NCI-H748 treated with DMSO at 0.1 percent for 48 hours (cell line): ENCODE measurements at regions not wholly inside any gene's neighbourhood (a gene's known extent, or its start where the extent isn't known, plus 50 kb on each side); places are given as distances from the start of the nearest gene placed in this dataset.

ENCODE experiments used
- DNase-seq: peaks from one replicate; lab custom pipeline; 2025; lab: John Stamatoyannopoulos, UW

DNA sequence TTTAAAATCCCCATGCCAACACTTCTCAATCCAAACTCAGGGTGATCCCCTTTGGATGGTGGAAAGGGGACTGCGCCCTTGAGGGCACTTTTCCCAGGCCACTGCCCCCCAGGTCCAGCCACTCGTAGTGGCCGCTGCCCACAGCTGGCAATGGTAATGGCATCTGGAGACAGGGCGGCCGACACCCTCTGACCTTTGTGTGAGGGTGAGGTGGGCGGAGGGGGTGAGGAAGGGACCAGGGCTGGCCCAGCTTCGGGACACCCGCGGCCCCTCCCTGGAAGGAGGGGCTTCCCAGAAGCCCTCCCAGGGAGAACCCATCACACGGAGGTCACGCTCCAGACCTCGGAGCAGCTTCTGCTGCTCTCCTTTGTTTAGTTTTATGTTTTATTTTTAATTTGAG lies 289.7 kb downstream of the FOXL1 start:
- DNase-seq: no peak

GRCh38 chr16:86868786-86869185 lies 290.4 kb downstream of the FOXL1 start:
- DNase-seq: no peak

DNA sequence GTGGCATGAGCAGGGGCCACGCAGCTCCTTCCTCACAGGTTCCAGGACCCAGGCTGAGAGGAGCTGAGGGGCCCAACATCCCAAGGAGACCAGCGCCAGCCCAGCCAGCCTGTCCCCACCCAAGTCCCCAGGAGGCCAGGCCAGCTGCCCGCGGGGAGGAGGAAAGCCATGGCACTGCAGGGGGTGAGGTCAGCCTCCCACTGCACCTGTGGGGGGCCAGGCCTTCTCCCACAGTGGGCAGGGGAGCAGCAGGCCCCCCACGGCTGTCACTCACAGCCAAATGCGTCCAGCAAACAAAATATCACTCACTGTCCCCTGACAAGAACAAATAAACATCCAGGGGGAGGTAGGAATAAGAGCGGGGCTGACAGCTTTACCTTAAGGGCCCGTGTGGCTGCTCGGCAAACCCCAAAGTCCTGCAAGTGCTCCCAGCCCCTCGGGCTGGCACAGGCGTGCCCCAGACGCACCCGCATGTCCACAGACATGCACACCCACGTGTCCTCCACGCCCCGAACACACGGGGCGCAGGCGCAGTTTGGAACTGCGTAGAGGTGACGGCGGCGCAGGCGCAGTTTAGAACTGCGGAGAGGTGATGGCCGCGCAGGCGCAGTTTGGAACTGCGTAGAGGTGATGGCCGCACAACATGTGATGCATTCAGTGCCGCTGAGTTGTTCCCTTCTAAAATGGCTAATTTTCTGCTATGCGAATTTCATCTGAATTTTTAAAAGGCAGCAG lies 291.1 kb downstream of the FOXL1 start:
- DNase-seq: no peak

DNA sequence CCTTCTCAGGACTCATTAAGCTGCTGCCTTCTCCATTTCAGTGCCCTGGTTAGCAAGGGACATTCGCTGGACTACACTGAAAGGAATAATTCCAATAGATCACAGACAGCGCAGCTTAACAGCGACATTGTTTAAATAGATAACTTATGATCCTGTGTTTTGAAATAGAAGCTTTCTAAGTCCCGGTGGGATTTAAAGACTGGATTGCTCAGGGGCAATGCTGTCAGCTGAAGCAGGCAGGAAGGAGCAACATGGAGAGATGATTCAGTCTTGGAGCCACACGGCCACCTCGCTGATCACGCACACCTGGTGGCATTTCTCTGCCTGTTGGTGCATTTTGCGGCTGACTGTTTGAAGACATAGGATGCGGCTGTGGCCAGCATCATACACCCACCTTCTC lies 292.0 kb downstream of the FOXL1 start:
- no peak for DNase-seq

DNA sequence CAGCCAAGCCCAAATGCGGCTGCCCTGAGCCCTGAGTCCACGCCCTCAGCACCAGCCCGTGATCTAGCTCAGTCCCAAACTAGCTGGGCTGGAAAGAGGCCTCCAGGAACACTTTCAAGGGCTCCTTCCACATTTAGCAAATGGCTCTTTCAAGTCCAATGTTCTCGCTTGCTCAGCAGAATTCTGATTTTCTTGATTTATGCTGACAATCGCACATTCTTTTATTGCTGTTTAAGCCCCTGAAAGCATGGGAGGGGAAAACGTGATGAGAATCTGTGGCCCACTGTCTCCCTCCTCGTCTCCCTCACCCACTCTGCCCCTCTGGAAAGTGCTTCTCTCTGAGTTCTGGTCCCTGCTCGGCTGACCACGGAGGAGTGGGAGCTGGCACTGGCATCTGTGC lies 293.8 kb downstream of the FOXL1 start:
- DNase-seq: no peak

DNA sequence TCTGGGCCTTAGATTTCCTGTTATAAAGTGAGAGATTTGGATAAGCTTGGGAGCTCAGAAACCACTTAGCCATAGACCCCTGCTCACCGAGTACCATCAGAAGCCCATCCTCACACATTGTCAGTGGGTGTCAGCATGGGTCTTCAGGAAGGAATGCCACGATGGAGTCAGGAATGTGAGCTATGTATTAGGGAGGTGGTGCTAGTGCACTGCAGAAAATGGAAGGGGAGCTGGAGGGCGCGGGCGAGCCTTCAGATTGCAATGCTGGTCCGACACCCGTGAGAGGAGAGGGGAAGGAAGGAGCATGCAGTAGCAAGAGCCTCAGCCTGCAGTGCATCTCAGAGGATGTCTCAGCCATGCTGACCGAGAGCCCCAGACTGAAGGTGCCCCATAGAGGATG lies 294.5 kb downstream of the FOXL1 start:
- DNase-seq: no peak

GRCh38 chr16:86874141-86874540 lies 295.8 kb downstream of the FOXL1 start:
- DNase-seq: no peak

DNA sequence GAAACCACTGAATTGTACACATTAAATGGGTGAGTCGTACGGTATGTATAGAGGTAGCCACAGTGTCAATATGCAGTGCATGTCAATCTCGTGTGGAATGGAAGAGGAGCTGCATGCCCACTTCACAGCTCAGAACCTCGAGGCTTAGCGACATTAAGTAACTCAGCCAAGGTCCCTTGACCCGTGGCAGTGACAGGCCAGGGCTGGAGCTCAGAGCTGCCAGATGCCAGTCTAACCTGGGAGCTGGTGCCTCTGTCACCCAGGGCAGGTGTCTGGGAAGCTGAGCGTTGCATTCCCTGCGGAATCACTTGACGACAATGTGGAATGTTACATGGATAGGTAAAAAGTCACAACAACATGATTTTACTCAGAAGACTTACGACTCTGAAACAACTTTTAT lies 298.1 kb downstream of the FOXL1 start:
- no peak for DNase-seq

- no peak for DNase-seq
These were observed 298.8 kb downstream of the FOXL1 start for GRCh38 chr16:86877108-86877507.

- no peak for DNase-seq
These were observed 299.5 kb downstream of the FOXL1 start for GRCh38 chr16:86877835-86878234.

GRCh38 chr16:86878236-86879080 lies 300.1 kb downstream of the FOXL1 start:
- no peak for DNase-seq

- DNase-seq: no peak
These were observed 300.9 kb downstream of the FOXL1 start for GRCh38 chr16:86879268-86879667.

DNA sequence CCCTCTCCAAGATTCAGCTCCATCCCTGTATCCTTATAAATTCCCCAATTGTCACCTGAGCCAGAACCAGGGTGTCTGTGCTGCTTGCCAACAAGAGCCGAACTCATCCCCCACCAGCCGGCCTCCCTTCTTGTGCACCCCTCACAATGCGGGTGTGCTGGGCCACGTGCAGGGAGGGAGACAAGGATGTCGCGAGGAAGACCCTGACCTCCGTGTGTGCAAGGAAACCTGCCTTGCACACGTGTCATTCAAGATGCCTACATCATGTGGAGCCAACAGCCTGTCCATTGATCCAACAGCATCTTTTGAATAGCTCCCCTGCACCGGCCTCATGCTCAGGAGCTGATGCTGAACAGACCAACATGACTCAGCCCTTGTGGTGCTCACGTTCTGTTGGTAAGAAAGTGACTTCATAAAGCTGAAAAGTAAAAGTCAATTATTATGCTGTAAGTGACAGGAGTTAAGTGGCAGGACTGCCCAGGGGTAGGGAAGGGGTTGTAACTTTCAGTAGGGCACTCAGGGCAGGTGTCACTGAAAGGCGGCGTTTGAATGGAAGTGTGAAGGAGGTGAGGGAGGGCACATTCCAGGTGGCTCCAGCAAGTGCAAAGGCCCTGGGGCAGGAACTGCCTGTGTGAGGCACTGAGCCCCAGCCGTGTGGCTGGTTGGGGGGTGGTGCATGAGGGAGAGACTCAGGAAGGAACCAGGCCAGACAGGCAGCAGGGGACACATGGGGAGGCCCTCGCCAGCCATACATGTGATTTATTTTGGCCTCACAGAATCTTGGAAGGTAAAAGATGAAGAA lies 302.2 kb downstream of the FOXL1 start:
- no peak for DNase-seq

DNA sequence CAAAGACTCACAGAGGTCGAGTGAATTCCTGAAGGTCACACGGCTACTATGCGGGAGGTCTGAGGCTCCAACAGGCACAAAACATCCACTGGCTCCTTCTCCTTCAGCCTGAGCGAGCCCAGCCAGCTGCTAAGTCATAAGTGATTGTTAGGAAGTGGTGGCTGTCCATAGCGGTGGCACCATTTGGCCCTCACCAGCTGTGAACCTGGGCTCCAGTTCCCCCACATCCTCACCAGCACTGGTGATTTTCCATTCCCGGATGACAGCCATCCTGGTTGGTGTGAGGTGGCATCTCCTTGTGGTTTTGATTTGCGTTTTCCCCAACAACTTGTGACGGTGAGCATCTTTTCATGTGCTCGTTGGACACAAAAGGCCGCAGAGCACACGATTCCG lies 302.8 kb downstream of the FOXL1 start:
- no peak for DNase-seq

- no peak for DNase-seq
These were observed 303.5 kb downstream of the FOXL1 start for GRCh38 chr16:86881861-86882273.

DNA sequence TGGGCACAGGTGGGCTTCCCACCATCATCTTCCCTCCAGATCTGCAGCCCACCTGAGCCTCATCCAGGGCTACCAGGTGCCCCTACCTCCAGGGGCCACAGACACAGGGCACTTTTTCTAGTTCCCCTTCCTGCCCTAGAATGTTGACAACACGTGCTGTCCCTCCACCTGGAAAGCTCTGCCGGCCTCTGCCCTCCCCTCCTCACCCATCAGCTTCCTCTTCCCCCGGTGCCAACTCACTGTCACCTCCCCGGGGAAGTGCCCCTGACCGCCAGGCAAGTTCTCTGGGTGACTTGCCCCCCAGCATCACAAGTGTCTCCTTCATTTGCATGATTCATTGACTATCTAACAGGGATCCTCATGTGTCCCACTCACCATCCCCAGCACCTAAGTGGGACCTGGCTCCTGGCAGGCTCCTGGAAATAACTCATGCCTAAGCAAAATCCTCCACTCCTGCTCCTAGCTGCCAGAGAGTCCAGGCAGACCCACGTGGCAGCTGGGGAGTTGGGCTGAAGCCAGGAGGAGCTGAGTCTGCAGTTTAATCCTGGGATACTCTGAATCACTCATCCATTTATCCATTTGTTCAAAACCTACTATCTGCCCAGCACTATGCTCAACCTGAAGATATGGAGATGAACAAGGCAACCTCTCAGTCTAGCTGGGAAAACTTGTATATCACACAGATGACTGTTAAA lies 304.4 kb downstream of the FOXL1 start:
- no peak for DNase-seq

DNA sequence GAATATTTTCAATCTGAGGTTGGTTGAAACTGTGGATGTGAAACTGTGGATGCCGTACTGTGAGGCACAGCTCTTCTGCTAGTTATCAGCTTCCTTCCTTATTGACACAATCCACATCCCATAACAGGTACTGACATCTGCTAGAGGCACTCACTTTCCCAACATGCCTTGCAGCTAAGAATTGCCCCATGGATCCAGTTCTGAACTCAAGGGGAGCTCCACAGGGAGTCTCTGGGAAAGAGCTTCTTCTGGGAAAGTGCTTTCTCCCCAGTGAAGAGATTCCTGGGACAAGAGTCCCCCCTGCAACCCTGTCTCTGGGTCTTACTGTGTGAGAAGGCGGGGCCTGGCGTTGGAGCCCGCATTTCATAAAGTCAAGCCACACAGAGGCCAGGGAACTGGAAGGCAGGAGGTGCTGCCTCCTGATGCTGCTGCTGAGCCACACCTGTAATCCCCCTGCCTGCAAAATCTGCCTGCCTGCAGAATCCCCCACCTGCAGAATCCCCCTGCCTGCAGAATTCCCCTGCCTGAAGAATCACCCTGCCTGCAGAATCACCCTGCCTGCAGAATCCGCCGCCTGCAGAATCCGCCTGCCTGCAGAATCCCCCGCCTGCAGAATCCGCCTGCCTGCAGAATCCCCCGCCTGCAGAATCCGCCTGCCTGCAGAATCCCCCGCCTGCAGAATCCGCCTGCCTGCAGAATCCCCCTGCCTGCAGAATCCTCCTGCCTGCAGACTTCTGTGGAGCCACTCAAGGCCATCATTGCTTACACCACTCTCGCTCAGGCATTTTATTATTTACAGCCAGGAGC lies 305.4 kb downstream of the FOXL1 start:
- DNase-seq: no peak

DNA sequence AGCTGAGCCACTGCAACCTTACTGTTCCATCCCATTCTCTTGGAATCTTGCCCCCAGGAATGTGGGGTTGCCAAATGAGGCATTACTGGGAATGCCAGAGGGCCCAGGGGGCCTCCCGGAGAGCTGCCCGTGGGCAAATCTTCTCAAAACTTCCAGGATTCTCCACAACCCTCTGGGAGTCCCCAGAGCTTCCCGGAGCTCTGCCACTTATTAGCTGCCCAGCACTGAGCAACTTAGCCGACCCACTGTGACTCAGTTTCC lies 306.0 kb downstream of the FOXL1 start:
- no peak for DNase-seq

- DNase-seq: no peak
These were observed 306.8 kb downstream of the FOXL1 start for GRCh38 chr16:86885139-86885538.

DNA sequence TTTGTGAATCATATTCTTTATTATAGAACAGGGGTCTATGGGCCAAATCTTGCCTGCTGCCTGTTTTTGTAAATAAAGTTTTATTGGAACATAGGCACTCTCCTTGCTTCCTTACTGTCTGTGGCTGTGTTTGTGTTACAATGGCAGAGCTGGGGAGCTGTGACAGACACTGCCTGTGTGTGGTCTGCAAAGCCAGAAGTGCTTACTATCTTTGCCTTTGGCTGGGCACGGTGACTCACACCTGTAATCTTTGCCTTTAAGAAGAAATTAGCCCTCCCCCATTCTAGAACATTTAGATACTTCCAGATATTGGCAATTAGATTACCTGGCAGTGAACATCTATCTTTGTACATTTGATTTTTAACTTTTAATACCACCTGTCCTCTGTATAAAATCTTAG lies 308.3 kb downstream of the FOXL1 start:
- no peak for DNase-seq

- DNase-seq: no peak
These were observed 309.1 kb downstream of the FOXL1 start for GRCh38 chr16:86887416-86887815.
